GM12865 (cell line): ENCODE measurements at regions not wholly inside any gene's neighbourhood (a gene's known extent, or its start where the extent isn't known, plus 50 kb on each side); places are given as distances from the start of the nearest gene placed in this dataset.

Experiments used
- DNase-seq: peaks from one replicate; pipeline ENCODE4 v3.0.0; 2010; ENCODE audit warnings: low read depth
- H3K4me3 ChIP-seq: 2 replicates; pipeline ENCODE4 v1.5.1; 2011; ENCODE audit warnings: mild to moderate bottlenecking, low read depth, low read length, control low read depth
- CTCF ChIP-seq: IDR thresholded peaks from 2 replicates; pipeline ENCODE4 v1.5.1; 2011; ENCODE audit warnings: low read length, control low read depth, low read depth, inconsistent platforms; ENCODE audit not compliant: insufficient read depth; ENCODE audit errors: missing control alignments

GRCh38 chr14:53783256-53783655, 173.4 kb downstream of the BMP4 start:
- H3K4me3 ChIP-seq: no peak overlapping the region
- TF ChIP-seq CTCF: no peak
- DNase-seq: no peak

- H3K4me3 ChIP-seq: no peak overlapping the region
- TF ChIP-seq CTCF: no peak
- DNase-seq: no peak
Observed at GRCh38 chr14:53780051-53780555, 176.5 kb downstream of the BMP4 start.

GRCh38 chr14:53779301-53779700, 177.3 kb downstream of the BMP4 start:
- no peak for TF ChIP-seq CTCF
- DNase-seq: no peak
- no peak overlapping the region for H3K4me3 ChIP-seq

- no peak overlapping the region for H3K4me3 ChIP-seq
- DNase-seq: peak; percentile 9
- TF ChIP-seq CTCF: no peak
Observed at GRCh38 chr14:53778263-53778662, 178.4 kb downstream of the BMP4 start.

- TF ChIP-seq CTCF: no peak
- H3K4me3 ChIP-seq: no peak overlapping the region
- no peak for DNase-seq
Observed at GRCh38 chr14:53772936-53773335, 183.7 kb downstream of the BMP4 start.

- no peak for DNase-seq
- TF ChIP-seq CTCF: no peak
- no peak overlapping the region for H3K4me3 ChIP-seq
Observed at GRCh38 chr14:53767566-53767965, 189.1 kb downstream of the BMP4 start.

GRCh38 chr14:53766601-53767000, 190.0 kb downstream of the BMP4 start:
- no peak for DNase-seq
- no peak overlapping the region for H3K4me3 ChIP-seq
- no peak for TF ChIP-seq CTCF
